ENCODE measurements at regions not wholly inside any gene's neighbourhood (a gene's known extent, or its start where the extent isn't known, plus 50 kb on each side); places are given as distances from the start of the nearest gene placed in this dataset.

- DNase-seq (ENCODE audit: low spot score) = no peak
- TF ChIP-seq ZNF423 (CRISPR knock-in tag; IDR thresholded peaks at IDR 0.05) (no peak), CTCF (IDR thresholded peaks at IDR 0.05) (no peak), NFYB (CRISPR knock-in tag; conservative IDR thresholded peaks at IDR 0.05; ENCODE audit: low read depth) (no peak), ZNF416 (CRISPR knock-in tag; IDR thresholded peaks at IDR 0.05) (no peak), KAT7 (CRISPR knock-in tag; IDR thresholded peaks at IDR 0.05; ENCODE audit: borderline replicate concordance) (no peak), ARID4B (CRISPR knock-in tag; IDR thresholded peaks at IDR 0.05; ENCODE audit: borderline replicate concordance) (no peak), RORB (CRISPR knock-in tag; IDR thresholded peaks at IDR 0.05) (no peak), PREB (CRISPR knock-in tag; IDR thresholded peaks at IDR 0.05; ENCODE audit: borderline replicate concordance) (no peak), ETV6 (CRISPR knock-in tag; IDR thresholded peaks at IDR 0.05) (no peak), JAZF1 (CRISPR knock-in tag; IDR thresholded peaks at IDR 0.05) (no peak)
- TF ChIP-seq, protein P1, sequence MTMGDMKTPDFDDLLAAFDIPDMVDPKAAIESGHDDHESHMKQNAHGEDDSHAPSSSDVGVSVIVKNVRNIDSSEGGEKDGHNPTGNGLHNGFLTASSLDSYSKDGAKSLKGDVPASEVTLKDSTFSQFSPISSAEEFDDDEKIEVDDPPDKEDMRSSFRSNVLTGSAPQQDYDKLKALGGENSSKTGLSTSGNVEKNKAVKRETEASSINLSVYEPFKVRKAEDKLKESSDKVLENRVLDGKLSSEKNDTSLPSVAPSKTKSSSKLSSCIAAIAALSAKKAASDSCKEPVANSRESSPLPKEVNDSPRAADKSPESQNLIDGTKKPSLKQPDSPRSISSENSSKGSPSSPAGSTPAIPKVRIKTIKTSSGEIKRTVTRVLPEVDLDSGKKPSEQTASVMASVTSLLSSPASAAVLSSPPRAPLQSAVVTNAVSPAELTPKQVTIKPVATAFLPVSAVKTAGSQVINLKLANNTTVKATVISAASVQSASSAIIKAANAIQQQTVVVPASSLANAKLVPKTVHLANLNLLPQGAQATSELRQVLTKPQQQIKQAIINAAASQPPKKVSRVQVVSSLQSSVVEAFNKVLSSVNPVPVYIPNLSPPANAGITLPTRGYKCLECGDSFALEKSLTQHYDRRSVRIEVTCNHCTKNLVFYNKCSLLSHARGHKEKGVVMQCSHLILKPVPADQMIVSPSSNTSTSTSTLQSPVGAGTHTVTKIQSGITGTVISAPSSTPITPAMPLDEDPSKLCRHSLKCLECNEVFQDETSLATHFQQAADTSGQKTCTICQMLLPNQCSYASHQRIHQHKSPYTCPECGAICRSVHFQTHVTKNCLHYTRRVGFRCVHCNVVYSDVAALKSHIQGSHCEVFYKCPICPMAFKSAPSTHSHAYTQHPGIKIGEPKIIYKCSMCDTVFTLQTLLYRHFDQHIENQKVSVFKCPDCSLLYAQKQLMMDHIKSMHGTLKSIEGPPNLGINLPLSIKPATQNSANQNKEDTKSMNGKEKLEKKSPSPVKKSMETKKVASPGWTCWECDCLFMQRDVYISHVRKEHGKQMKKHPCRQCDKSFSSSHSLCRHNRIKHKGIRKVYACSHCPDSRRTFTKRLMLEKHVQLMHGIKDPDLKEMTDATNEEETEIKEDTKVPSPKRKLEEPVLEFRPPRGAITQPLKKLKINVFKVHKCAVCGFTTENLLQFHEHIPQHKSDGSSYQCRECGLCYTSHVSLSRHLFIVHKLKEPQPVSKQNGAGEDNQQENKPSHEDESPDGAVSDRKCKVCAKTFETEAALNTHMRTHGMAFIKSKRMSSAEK (CRISPR knock-in tag; IDR thresholded peaks at IDR 0.05; ENCODE audit: borderline replicate concordance) = no peak
- TF ChIP-seq, protein P2, sequence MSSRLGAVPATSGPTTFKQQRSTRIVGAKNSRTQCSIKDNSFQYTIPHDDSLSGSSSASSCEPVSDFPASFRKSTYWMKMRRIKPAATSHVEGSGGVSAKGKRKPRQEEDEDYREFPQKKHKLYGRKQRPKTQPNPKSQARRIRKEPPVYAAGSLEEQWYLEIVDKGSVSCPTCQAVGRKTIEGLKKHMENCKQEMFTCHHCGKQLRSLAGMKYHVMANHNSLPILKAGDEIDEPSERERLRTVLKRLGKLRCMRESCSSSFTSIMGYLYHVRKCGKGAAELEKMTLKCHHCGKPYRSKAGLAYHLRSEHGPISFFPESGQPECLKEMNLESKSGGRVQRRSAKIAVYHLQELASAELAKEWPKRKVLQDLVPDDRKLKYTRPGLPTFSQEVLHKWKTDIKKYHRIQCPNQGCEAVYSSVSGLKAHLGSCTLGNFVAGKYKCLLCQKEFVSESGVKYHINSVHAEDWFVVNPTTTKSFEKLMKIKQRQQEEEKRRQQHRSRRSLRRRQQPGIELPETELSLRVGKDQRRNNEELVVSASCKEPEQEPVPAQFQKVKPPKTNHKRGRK (CRISPR knock-in tag; IDR thresholded peaks at IDR 0.05; ENCODE audit: borderline replicate concordance) = no peak
- TF ChIP-seq, protein P3, sequence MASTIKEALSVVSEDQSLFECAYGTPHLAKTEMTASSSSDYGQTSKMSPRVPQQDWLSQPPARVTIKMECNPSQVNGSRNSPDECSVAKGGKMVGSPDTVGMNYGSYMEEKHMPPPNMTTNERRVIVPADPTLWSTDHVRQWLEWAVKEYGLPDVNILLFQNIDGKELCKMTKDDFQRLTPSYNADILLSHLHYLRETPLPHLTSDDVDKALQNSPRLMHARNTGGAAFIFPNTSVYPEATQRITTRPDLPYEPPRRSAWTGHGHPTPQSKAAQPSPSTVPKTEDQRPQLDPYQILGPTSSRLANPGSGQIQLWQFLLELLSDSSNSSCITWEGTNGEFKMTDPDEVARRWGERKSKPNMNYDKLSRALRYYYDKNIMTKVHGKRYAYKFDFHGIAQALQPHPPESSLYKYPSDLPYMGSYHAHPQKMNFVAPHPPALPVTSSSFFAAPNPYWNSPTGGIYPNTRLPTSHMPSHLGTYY (CRISPR knock-in tag; IDR thresholded peaks at IDR 0.05) = no peak
- ChIA-PET POLR2A (no interaction called here), CTCF (interaction anchor here (1.0 to 1.3 kb wide), 2 partner anchors 18 to 218 kb away, joined by 3 read pairs; no protein-coding TSS in a partner anchor)
- no peaks in the 10 kb centered on the region for H3K27me3 Mint-ChIP-seq (ENCODE audit: low read depth)
- no peak overlapping the region for H3K4me3 Mint-ChIP-seq
- peaks cover 5% of the 10 kb centered on the region; the same call in 1 of the 2 replicates for H3K9me3 Mint-ChIP-seq
- ATAC-seq = no peak
- H3K36me3 Mint-ChIP-seq = no peaks in the 10 kb centered on the region
- H3K4me1 Mint-ChIP-seq = no peaks in the 10 kb centered on the region
- H3K27ac Mint-ChIP-seq = no peak overlapping the region
Observed at GRCh38 chr20:12030470-12030869, 112.8 kb downstream of the BTBD3 start.

Data from WTC11 (cell line).